Astrocyte (in vitro differentiated cells and primary cell): ENCODE measurements at regions not wholly inside any gene's neighbourhood (a gene's known extent, or its start where the extent isn't known, plus 50 kb on each side); places are given as distances from the start of the nearest gene placed in this dataset.

Experiments used
- DNase-seq: peaks from one replicate; pipeline ENCODE4 v3.0.0-alpha.2; 2010; ENCODE audit warnings: low read depth
- FAIRE-seq: peaks from 2 replicates; lab custom pipeline; 2011; peaks lifted over from hg19 to GRCh38; lab: Jason Lieb, UNC
- H2AFZ ChIP-seq: 2 replicates; pipeline ENCODE4 v1.6.0; 2012; ENCODE audit warnings: low read depth, low read length, inconsistent platforms
- H3K27ac ChIP-seq: 2 replicates; pipeline ENCODE4 v1.5.1; 2011; ENCODE audit warnings: low read depth, low read length, inconsistent platforms
- H3K27me3 ChIP-seq: 2 replicates; pipeline ENCODE4 v1.6.0; 2011; ENCODE audit warnings: low read length, inconsistent platforms; ENCODE audit not compliant: insufficient read depth
- H3K36me3 ChIP-seq: 2 replicates; pipeline ENCODE4 v1.5.1; 2011; ENCODE audit warnings: low read length, inconsistent platforms; ENCODE audit not compliant: insufficient read depth
- H3K4me1 ChIP-seq: 2 replicates; pipeline ENCODE4 v1.5.1; 2011; ENCODE audit warnings: low read length, inconsistent platforms; ENCODE audit not compliant: insufficient read depth
- H3K4me2 ChIP-seq: 2 replicates; pipeline ENCODE4 v1.6.0; 2012; ENCODE audit warnings: low read length, inconsistent platforms
- H3K4me3 ChIP-seq: 2 replicates; pipeline ENCODE4 v1.5.1; 2011; ENCODE audit warnings: low read depth, mild to moderate bottlenecking, low read length, inconsistent platforms; ENCODE audit not compliant: insufficient read depth
- H3K79me2 ChIP-seq: 2 replicates; pipeline ENCODE4 v1.6.0; 2012; ENCODE audit warnings: mild to moderate bottlenecking, low read length, inconsistent platforms; ENCODE audit not compliant: insufficient read depth
- H3K9ac ChIP-seq: 2 replicates; pipeline ENCODE4 v1.6.0; 2012; ENCODE audit warnings: mild to moderate bottlenecking, low read length, inconsistent platforms
- H3K9me3 ChIP-seq: 2 replicates; pipeline ENCODE4 v1.5.1; 2012; ENCODE audit warnings: low read depth, mild to moderate bottlenecking, low read length, inconsistent platforms; ENCODE audit not compliant: insufficient read depth
- H4K20me1 ChIP-seq: 2 replicates; pipeline ENCODE4 v1.6.0; 2012; ENCODE audit warnings: low read length, inconsistent platforms; ENCODE audit not compliant: insufficient read depth
- H3K27ac Mint-ChIP-seq: one replicate; pipeline ENCODE4 v1.8.0; 2021; ENCODE audit warnings: mild to moderate bottlenecking, mixed read lengths; ENCODE audit not compliant: unreplicated experiment
- H3K27me3 Mint-ChIP-seq: one replicate; pipeline ENCODE4 v1.8.0; 2021; ENCODE audit warnings: low read depth, mixed read lengths; ENCODE audit not compliant: unreplicated experiment
- H3K36me3 Mint-ChIP-seq: one replicate; pipeline ENCODE4 v1.8.0; 2021; ENCODE audit warnings: low read depth, mixed read lengths; ENCODE audit not compliant: unreplicated experiment
- H3K4me1 Mint-ChIP-seq: one replicate; pipeline ENCODE4 v1.8.0; 2021; ENCODE audit warnings: low read depth, mixed read lengths; ENCODE audit not compliant: unreplicated experiment
- H3K4me3 Mint-ChIP-seq: one replicate; pipeline ENCODE4 v1.8.0; 2021; ENCODE audit warnings: mild to moderate bottlenecking, moderate library complexity, mixed read lengths; ENCODE audit not compliant: unreplicated experiment
- H3K9me3 Mint-ChIP-seq: one replicate; pipeline ENCODE4 v1.8.0; 2021; ENCODE audit warnings: mild to moderate bottlenecking, mixed read lengths; ENCODE audit not compliant: unreplicated experiment
- EZH2 ChIP-seq: IDR thresholded peaks from 2 replicates; pipeline ENCODE4 v1.6.1; 2012; ENCODE audit warnings: mild to moderate bottlenecking, low read length, inconsistent platforms; ENCODE audit not compliant: insufficient read depth
- TF ChIP-seq, protein P1 (sequence below): IDR thresholded peaks from 2 replicates; pipeline ENCODE4 v1.5.1; 2011; ENCODE audit warnings: low read depth, mild to moderate bottlenecking, inconsistent platforms, low read length, moderate library complexity; ENCODE audit not compliant: insufficient read depth

DNA sequence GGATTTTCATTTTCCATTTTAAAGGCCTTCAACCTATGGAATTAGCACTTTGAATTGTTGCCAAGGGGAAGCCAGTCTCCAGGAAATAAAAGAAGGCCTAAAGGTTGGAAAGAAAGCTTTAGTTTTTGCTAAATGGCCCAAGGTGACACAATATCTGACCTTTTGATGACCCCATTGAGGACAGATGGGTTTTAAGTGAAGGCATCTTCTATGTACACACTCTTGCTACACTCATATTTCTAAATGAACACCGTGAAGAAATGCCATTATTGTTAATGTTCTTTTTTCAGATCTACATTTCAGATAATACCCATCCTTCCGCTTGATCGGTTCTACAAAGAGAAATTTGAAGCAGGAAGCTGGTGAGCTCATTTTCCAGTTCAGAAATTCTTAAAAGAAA, 162.8 kb upstream of the POU3F4 start:
- no peak overlapping the region for H2AFZ ChIP-seq
- no peak overlapping the region for H3K4me3 Mint-ChIP-seq
- no peaks in the 10 kb centered on the region for H4K20me1 ChIP-seq
- no peaks in the 10 kb centered on the region for H3K79me2 ChIP-seq
- H3K36me3 ChIP-seq = no peaks in the 10 kb centered on the region
- TF ChIP-seq, protein P1, sequence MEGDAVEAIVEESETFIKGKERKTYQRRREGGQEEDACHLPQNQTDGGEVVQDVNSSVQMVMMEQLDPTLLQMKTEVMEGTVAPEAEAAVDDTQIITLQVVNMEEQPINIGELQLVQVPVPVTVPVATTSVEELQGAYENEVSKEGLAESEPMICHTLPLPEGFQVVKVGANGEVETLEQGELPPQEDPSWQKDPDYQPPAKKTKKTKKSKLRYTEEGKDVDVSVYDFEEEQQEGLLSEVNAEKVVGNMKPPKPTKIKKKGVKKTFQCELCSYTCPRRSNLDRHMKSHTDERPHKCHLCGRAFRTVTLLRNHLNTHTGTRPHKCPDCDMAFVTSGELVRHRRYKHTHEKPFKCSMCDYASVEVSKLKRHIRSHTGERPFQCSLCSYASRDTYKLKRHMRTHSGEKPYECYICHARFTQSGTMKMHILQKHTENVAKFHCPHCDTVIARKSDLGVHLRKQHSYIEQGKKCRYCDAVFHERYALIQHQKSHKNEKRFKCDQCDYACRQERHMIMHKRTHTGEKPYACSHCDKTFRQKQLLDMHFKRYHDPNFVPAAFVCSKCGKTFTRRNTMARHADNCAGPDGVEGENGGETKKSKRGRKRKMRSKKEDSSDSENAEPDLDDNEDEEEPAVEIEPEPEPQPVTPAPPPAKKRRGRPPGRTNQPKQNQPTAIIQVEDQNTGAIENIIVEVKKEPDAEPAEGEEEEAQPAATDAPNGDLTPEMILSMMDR = no peak
- TF ChIP-seq EZH2 = no peak
- no peaks in the 10 kb centered on the region for H3K36me3 Mint-ChIP-seq
- no peaks in the 10 kb centered on the region for H3K9me3 Mint-ChIP-seq
- FAIRE-seq (peak; percentile 84), DNase-seq (no peak)
- no peak overlapping the region for H3K9ac ChIP-seq
- no peaks in the 10 kb centered on the region for H3K27me3 Mint-ChIP-seq
- no peaks in the 10 kb centered on the region for H3K4me1 Mint-ChIP-seq
- no peak overlapping the region for H3K27ac Mint-ChIP-seq
- no peaks in the 10 kb centered on the region for H3K9me3 ChIP-seq
- no peaks in the 10 kb centered on the region for H3K27me3 ChIP-seq
- H3K4me2 ChIP-seq = no peak overlapping the region
- no peak overlapping the region for H3K27ac ChIP-seq
- no peak overlapping the region for H3K4me3 ChIP-seq
- H3K4me1 ChIP-seq = no peaks in the 10 kb centered on the region
